Stromal cell of bone marrow (primary cell): ENCODE measurements at regions not wholly inside any gene's neighbourhood (a gene's known extent, or its start where the extent isn't known, plus 50 kb on each side); places are given as distances from the start of the nearest gene placed in this dataset.

Experiments
- DNase-seq: peaks from one replicate; pipeline ENCODE4 v3.0.0-alpha.2; 2012; ENCODE audit warnings: low read depth

DNA sequence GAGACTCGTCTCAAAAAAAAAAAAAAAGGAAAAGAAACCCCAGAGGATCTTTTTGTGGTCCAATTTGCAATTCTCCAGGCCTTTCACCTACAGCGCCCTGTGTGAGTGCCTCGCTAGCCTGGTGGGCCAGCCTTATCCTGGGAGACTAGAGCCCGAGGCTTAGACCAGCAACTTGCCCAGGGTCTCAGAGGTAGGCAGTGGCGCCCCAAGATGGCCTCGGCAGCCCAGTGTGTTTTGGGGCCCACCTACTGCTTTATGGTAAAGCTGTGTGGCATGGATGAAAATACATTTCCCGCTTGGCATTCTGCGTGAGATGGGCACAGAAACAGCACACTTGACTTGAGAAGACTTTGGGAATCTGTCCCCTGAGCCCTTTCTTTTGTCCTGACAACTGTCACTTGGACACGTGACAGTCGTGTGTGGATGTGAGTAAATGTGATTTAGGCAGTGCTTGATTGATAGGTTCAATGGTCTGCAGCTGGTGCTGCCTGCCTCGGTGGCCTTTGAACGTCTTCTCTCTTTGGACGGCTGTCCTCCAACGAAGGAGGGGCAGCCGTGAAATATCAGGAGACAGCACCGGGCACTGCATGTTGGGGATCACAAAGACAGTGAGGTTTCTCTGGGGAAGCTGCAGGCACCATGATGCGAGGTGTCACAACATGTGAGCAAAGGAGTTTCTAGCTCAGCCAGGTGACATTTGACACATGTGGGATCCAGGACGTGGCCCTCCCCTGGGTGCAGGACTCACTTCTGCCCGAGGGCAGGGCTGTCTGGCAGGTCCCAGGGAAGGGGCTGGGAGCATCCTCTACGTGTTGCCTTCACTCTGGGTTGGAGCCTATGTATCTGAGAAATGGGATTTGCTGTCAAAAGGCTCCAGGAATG is 209.5 kb upstream of the TWIST2 start:
- no peak for DNase-seq

DNA sequence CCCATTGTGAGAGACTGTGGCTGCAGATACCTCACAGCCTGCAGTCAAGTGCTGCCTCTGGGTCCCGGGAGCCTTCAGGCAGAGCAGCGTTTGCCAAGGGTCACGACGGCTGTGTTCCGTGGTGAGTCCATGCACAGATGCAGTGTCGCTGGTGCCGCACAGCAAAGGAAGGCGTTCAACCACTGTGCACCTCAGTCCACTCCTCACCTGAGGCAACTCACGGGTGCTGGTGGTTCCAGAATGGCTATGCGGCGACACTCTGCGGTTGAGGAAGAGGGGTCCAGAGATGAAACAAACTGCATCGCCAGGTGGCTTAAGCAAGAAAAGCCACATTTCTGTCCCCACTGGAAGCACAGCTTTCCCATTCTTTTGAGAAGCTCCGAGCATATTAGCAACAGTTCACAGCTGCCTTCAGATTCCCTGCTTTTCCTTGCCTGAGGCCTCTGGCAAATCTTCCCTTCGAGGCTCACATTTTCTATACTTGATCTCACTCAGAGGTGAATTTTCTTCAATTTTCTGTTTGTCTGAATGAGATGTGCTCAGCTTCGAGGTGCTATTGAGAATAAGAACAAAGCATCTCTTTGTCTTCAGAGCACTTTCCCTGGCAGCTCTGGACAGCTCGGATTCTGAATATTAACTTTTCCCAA is 208.8 kb upstream of the TWIST2 start:
- no peak for DNase-seq

DNA sequence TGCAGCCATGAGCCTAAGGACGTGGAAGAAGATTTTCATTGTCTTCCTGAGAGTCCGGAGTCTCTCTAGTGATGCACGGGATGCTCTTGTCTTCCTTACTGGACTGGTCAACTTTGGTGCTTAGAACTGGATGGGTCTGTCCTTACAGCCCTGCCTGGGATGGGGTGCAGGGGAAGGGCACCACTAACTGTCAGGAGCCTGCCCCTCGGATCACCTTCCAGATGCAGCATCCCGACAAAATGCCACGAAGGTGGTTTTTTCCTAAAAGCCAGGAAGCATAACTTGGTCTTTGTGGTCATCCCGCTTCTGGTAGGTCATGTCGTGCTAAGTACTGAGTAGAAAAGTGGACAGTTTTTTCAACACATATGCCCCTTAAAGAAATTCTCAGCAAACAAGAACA is 207.4 kb upstream of the TWIST2 start:
- no peak for DNase-seq

DNA sequence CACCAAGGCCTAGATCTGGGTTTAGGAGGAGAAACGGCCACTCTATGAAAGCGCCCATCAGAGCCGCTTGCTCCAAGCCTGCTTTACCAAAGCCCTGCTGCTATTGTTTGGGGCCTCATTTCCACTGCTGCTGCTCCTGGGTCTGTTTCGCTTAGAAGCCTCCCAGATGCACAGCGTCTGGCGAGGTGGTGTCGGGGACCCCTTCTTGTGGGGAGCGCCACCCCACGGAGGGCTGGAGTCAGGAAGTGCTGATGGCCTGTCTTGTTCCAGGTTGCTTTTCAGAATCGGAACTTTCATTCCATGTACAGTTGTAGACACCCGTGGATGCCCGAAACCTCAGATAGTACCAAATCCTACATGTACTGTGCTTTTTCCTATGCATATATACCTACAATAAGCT is 204.9 kb upstream of the TWIST2 start:
- no peak for DNase-seq

DNA sequence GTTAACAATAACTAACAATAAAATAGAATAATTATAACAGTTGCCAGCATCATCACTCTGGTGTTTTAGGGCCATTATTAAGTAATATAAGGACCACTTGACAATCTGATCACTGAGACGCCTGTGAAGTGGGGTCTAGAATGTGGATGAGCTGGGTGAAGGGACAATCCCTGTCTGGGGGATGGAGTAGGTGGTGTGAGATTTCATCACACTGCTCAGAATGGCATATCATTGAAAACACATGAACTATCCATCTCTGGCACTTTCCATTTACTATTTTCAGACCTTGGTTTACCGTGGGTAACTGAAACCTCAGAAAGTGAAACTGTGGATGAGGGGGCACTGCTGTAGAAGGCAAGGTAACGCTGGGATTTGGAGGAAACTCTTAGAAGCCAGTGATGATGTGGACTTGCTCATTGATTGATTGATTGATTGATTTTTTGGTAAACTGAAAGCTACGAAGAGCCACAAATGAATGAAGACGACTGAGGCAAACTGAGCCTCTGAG is 204.4 kb upstream of the TWIST2 start:
- DNase-seq = no peak

DNA sequence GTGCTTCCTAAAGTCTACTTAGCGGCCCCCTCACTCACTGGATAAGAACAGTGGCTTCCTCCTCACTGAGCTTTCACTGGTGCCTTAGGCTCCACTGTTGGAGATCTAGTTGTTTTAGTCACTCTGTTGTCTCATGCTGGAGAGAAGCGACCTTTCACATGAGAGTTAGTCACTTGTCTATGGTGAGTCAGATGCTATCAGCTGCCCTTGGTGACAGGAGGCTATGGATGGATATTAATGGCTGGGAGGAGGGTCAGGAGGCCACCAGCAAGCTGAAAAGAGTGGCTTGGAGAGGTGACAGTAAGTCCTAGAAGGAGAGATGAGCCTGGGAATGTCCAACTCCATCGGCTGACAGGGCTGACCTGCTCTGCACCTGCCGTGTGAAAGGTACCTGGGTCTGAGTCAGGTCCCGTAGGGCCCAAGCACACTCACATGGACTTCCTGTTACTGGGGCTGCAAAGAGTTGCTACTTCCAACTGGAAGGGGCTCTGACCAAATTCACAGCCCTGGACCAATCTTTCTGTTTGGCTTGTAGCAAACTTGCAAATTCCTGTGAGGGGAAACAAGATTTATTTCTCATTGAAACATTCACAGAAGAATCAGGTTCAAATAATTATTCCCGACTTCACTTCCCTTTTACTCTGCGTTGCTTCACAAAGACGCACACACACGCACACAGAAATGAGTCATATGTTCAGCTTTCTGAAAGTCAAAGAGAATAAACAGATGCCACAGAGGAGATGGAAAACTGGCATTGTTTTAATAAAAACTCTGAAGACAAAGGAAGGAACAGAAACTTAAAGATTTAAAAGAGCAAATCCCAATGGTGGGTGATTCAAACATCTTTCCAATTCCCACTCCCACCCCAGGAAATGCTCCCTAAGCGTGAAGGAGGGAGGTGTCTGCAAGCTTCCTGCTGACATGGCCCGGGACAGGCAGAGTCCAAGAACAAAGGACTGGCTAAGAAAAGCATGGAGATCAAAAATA is 203.5 kb upstream of the TWIST2 start:
- DNase-seq = peak; percentile 67

DNA sequence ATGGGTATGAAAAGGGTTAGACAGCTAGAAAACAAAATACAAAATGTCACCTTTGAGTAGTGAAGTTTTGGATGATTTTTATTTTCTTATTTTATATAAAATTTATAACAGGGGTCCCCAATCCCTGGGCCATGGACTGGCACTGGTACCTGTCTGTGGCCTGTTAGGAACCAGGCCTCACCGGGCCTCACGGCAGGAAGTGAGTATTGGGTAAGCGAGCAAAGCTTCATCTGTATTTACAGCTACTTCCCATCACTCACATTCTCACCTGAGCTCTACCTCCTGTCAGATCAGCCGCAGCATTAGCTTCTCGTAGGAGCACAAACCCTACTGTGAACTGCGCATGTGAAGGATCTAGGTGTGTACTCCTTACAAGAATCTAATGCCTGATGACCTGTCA is 202.8 kb upstream of the TWIST2 start:
- no peak for DNase-seq

DNA sequence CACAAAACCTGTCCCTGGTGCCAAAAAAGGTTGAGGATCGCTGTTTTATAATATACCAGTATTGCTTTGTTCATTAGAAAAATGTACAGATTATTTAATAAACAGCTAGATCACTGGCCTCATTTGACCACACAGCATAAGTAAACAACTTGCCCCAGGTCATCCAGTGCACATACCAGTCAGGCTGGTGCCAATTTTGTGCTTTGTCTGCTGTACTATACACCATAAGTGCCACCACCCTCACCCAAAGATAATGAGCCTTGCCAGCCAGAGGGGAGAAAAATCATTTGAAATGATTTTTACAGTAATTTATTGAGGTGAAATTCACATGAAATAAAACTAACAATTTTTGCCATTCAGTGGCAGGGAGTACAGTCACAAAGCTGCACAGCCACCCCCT is 202.2 kb upstream of the TWIST2 start:
- DNase-seq = no peak

DNA sequence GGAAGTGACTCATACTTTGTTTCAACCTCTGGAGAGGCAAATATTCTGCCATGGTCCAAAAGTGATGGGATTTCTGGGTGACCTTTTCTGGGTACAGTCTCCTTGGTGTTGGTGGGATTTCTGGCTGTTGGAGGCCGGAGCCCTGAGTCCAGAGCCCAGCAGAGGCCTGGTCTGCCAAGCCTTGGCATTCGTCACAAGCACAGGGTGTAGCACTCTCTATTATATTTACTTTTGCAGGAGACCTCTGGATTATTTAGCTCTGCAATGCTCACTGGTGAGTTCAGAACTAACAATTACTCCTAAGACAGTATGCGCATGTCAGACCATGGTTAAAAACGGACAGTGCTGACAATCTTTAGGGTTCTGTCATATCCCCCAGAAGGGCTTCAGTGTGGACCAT is 201.6 kb upstream of the TWIST2 start:
- no peak for DNase-seq

DNA sequence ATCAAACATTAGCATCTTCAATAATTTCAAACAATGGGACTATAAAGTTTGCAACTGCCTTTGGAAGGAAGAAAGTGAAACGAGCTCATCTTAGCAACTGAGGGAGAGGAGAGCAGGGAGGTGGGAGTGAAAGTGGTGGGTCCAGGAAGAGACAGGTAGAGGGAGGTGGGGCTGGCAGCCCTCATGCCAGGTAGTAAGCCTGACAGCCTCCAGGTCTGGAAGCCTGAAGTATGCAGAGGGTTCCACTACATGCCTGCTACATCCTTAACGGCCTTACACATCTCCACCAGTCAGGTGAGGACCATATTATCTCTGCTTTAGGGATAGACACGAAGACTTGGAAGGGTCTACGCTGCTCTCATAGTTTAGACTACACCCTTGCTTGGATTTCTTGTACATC is 201.1 kb upstream of the TWIST2 start:
- no peak for DNase-seq

DNA sequence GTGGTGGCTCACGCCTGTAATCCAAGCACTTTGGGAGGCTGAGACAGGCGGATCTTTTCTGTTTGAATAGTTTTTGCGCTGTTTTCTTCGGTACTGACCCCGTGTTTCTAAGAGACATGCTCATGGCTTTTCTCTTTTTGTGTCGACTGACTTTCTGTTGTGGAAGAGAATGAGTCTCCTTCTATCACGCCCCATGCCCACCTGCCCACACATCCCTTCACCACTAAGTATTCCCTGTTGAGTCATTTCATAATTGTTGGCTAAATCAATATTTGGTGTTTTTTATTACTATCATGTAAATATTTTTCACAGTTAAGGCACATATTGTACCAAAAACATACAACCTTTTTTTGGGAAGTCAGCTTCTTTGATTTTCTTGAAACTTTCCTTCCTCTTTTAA is 198.8 kb upstream of the TWIST2 start:
- DNase-seq = no peak

DNA sequence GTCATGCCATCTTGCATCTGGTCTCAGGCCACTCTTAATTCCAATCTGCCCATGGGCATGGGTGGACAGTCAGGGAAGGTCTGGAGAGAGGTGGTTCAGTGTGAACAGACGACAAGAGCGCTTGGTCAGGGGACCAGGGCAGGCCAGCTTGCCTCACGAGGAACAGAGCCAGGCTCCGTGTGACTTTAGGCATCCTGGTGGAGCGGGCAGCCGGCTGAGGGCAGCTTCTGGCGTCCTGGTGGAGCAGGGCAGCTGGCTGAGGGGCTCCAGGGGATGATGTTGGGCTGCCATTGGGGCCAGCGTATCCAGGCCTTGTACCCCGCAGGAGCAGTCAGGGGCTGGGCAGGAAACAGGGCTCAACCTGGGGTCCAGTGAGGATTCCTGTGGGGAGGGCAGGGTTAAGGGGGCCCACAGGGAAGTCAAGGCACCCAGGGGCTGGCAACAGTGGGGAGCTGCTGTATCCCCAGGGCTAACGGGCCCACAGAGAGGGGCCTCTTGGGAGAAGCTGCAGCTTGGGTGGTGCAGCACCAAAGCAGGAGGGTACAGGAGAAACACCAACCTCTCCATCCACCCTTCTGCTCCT is 197.9 kb upstream of the TWIST2 start:
- no peak for DNase-seq

DNA sequence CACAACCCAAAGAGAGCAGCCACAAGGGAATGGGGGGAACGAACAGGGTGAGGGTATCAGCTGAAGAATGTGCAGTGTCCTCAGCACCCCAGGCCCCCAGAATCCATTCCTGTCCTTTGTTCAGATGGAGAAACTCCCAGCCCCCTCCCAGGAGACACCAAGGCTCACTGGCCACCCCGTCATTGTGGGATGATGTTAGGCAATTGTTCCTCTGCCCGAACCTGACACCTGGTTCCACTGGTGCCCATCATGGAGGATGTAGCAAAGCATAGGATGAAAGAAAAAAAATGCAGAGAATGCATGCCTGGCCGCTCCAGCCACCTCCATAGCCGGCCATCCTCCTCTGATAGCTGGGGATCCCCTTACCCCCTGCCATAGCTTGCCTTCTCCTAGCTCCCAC is 197.3 kb upstream of the TWIST2 start:
- no peak for DNase-seq

DNA sequence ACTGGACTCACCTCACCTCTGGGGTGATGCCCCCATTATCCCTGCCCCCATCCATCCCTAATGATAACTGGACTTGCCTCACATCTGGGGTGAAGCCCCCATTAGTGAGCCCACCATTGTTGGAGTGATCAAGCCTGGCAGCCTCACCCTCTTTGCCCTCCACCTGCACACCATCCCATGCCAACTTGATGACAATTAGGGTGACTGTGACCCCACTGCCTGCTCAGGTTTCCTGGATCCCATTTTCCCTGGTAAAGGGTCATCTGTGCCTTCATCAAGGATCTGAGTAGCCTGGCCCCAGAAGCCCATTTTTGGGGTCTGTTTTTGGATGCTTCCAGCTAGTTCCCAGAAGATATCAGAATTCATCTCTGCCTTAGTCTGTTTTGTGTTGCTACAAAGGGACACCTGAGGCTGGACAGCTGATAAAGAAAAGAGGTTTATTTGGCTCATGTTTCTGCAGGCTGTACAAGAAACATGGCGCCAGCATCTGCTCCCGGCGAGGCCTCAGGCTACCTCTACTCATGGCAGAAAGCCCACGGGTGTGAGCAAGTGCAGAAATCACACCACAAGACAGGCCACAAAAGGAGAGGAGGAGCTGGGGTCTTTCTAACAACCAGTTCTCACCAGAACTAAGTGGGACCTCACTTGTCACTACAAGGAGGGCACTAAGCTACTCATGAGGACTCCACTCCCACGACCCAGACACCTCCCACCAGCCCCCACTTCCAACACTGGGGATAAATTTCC is 196.4 kb upstream of the TWIST2 start:
- no peak for DNase-seq

DNA sequence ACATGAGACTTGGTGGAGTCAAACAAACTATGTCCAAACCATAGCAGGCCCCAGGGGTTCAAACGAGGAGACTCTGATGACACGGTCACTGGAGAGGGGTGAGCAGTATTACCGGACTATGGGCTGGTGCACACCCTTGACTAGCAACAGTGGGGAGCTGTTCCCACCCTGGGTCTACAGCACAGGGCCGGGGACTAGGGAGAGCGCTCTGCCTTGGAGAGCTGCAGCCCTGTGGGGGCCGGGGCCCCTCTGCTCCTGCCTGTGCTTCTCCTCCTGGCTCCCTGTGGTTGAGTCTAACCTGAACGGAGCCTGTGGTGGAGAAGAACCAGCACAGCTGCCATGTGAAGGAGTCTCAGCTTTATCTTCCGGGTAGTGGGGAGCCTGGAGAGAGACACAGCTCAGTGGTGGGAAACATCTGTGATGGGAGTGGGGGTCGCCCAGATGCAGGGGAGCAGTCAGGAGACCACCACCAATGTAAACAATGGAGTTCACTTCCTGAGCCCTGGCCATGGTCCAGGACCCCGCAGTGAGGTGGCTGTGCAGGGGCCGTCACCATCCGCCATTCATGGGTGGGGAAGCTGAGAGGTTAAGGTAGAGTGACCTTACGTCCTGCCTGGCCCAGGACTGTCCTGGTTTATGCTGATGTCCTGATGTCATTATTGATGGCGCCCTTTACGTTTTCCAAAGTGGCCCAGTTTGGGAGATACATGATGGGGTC is 195.7 kb upstream of the TWIST2 start:
- DNase-seq = no peak

DNA sequence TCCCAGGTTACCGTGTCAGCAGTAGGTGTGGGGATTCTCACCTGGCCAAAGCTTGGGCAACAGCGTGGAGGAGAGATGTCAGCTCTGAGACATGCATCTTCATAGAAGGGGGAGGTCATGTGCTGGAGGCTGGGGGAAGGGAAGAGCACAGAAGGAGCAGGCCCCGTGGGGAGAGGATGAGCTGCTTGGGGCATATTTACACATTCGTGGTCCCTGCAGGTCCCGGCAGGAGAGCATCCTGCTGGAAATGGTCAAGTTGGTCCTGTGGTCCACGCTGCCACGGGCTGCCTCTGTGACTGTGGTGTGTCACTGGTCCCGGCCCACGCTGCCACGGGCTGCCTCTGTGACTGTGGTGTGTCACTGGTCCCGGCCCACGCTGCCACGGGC is 195.1 kb upstream of the TWIST2 start:
- no peak for DNase-seq

DNA sequence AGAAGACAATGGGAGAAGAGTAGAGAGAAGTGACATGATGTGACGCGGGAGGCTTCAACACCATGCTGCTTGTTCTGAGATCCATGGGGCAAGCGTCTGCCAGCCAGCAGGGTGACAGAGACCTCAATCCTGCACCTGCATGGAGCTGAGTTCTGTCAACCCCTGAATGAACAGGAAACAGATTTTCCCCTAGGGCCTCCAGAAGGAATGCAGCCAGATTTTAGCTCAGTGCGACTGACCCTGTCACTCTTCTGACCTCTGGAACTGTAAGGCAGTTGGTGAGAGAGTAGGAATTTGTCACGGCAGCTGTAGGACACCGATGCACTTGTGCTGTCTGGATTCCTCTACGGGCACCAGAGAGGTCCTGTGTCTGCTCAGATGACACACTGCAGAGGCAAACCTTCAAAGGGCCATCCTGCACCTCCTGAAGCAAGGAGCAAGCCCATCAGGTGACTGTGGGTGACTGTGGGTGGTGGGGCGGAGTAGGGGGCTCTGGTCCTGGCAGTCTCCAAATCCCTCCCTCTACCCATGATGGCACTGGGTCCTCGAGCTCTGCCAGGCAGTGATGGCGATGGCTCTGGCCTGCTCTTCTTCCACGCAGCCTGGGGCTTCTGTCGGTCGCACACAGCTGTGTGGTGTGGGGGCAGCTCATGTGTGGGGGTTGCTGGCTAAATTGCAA is 194.3 kb upstream of the TWIST2 start:
- DNase-seq = no peak

DNA sequence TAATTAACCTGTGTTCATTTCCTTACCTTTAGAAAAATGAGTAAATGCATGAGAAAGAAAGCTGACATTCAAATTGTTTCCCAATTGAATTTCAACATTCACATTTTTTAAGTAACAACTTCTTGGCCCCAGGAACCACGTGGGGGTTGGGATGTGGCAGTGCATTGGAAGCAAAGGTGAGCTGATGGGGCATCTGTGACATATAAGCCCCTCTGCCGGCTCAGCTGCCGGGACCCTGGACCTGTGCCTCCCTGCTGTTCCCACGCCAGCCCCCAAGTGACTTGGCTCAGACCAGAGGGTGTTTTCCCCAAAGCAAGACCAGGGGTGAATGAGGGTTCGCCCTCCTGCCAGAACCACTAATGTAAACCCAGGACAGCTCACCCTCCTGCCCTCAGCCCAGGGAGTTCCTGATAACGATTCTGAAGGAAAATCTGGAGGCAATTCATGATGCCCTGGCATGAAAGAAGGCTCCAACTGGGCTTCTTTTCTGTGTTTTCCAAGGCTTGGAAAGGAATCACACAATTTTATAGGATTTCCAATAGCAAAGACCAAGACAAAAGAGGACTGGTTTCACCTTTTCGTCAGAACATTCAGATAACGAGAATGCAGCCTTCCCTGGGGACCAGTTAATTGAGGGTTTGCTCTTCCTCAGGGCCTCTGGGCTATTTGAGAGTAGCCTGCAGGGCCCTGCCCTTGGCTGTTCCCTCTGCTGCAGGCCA is 193.2 kb upstream of the TWIST2 start:
- DNase-seq = no peak

DNA sequence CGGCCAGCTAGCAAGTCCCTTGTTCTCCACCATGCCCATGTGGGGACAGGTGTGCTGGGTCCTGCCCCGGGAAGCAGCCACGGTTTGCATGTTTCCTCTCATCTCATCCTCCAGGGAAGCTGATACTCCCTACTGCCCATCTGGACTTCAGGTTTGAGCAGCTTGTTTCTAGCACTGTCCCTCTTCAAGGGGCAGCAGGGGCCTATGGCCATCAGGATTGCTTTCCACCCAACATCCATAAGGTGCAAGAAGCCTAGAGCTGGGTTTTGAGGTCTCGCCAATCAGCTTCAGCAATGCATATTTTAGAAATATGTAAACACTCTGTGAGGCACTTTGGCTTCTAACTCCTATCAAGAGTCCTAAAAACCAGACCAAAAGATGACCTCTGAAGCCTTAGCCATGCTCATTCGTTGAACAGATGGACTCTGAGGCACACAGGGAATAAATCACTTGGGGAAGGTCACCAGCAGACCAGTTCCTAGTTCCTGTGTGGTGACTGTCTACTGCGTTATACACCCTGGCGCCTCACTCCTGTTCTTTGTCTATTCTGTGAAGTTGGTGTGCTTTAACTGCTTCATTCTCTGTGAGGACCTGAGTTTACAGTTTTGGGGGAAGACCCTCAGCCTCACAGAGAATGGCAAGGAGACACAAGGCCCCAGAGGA is 192.6 kb upstream of the TWIST2 start:
- no peak for DNase-seq
